ENCODE measurements at regions not wholly inside any gene's neighbourhood (a gene's known extent, or its start where the extent isn't known, plus 50 kb on each side); places are given as distances from the start of the nearest gene placed in this dataset.
"Not testable (repeated sequence)": the region's sequence is repeated elsewhere in the genome, so short reads cannot be mapped to it uniquely, and the experiment has no call there.

DNA sequence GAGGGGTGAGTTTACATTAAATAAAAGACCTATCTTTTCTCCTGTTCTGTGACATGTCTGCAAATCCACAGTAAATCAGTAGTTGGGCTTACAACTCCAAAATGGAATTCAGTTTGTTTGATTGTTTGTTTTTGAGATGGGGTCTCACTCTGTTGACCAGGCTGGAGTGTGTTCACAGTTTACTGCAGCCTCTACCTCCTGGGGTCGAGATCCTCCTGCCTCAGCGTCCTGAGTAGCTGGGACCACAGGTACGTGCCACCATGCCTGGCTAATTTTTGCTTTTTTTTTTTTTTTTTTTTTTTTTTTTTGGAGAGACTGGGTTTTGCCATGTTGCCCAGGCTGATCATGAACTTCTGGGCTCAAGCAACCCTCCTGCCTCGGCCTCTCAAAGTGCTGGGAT is 63.5 kb upstream of the ADPGK start:
- Histone ChIP-seq H3K4me3 (no peak overlapping the region), H3K36me3 (no peaks in the 10 kb centered on the region), H3K4me1 (peaks cover 0 to 29% of the 10 kb centered on the region in 2 donors), H3K9me3 (no peaks in the 10 kb centered on the region), H3K27ac (no peak overlapping the region), H3K27me3 (no peaks in the 10 kb centered on the region)
- no peak for TF ChIP-seq POLR2A (IDR thresholded peaks at IDR 0.05)
- no peak for TF ChIP-seq CTCF (IDR thresholded peaks at IDR 0.05 in 4 of 5, conservative IDR thresholded peaks at IDR 0.05 in 1 of 5)
- DNase-seq (no peak), ATAC-seq (no peak)
- intact Hi-C loops (cut with DNase I; ENCODE audit: low total_unique reads) = no loop called here
- in situ Hi-C loops (cut with MboI; ENCODE audit: low sequenced_read_pairs in 4 of 4) = no loop called here

GRCh38 chr15:72845981-72846383 is 62.4 kb upstream of the ADPGK start:
- intact Hi-C loops (cut with DNase I; ENCODE audit: low total_unique reads) (no loop called here), in situ Hi-C loops (cut with MboI; ENCODE audit: low sequenced_read_pairs in 4 of 4) (no loop called here)
- no peaks in the 10 kb centered on the region for H3K27me3 ChIP-seq

DNA sequence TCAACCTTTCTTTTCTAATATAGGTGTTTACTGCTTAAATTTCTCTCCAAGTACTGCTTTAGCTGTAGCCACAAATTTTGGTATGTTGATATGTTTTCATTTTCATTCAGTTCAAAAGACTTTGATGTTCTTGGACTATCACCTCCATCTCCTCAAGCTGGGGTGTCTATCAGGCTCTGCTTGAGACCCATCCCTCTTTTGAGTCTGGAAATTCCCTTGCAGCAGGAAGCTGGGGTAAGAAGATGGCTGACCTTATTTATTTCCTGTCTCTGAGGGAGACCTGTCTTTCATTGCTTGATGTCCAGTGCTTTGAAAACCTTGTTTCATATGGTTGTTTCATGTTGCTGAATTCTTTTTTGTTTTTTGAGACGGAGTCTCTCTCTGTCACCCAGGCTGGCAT is 60.5 kb upstream of the ADPGK start:
- ATAC-seq = no peak
- in situ Hi-C loops (cut with MboI; ENCODE audit: low sequenced_read_pairs in 4 of 4) = no loop called here
- Histone ChIP-seq H3K27ac (no peak overlapping the region), H3K9me3 (no peaks in the 10 kb centered on the region), H3K4me1 (peaks cover 2 to 30% of the 10 kb centered on the region in 2 donors), H3K36me3 (no peaks in the 10 kb centered on the region), H3K27me3 (no peaks in the 10 kb centered on the region), H3K4me3 (no peak overlapping the region)
- TF ChIP-seq CTCF (IDR thresholded peaks at IDR 0.05 in 4 of 5, conservative IDR thresholded peaks at IDR 0.05 in 1 of 5) (no peak), POLR2A (IDR thresholded peaks at IDR 0.05) (no peak)
- no peak for DNase-seq
- intact Hi-C loops (cut with DNase I; ENCODE audit: low total_unique reads) = no loop called here

More at GRCh38 chr15:72845981-72846383, 62.4 kb upstream of the ADPGK start:
- H3K27ac ChIP-seq = no peak overlapping the region
- H3K9me3 ChIP-seq = no peaks in the 10 kb centered on the region
- H3K36me3 ChIP-seq = no peaks in the 10 kb centered on the region
- TF ChIP-seq CTCF (IDR thresholded peaks at IDR 0.05 in 4 of 5, conservative IDR thresholded peaks at IDR 0.05 in 1 of 5) (no peak), POLR2A (IDR thresholded peaks at IDR 0.05) (no peak)
- DNase-seq = no peak
- H3K4me3 ChIP-seq = no peak overlapping the region
- peaks cover 0 to 19% of the 10 kb centered on the region in 2 donors for H3K4me1 ChIP-seq
- ATAC-seq = no peak

DNA sequence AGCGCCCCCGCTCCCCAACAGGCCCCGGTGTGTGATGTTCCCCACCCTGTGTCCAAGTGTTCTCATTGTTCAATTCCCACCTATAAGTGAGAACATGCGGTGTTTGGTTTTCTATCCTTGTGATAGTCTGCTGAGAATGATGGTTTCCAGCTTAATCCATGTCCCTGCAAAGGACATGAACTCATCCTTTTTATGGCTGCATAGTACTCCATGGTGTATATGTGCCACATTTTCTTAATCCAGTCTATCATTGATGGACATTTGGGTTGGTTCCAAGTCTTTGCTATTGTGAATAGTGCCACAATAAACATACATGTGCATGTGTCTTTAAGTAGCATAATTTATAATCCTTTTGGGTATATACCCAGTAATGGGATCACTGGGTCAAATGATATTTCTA is 59.8 kb upstream of the ADPGK start:
- H3K27me3 ChIP-seq; H3K36me3 ChIP-seq; H3K9me3 ChIP-seq; ATAC-seq; H3K27ac ChIP-seq; intact Hi-C loops (cut with DNase I; ENCODE audit: low total_unique reads); in situ Hi-C loops (cut with MboI; ENCODE audit: low sequenced_read_pairs in 4 of 4); DNase-seq; H3K4me3 ChIP-seq: not testable (repeated sequence)
- peaks cover 10 to 36% of the 10 kb centered on the region in 2 donors for H3K4me1 ChIP-seq

GRCh38 chr15:72840114-72840513 is 56.6 kb upstream of the ADPGK start:
- peaks cover 24 to 51% of the 10 kb centered on the region in 2 donors for H3K4me1 ChIP-seq
- H3K27ac ChIP-seq = peak overlapping the region in 1 of 4 donors; percentile 92
- H3K9me3 ChIP-seq = no peaks in the 10 kb centered on the region
- no peak for DNase-seq
- in situ Hi-C loops (cut with MboI; ENCODE audit: low sequenced_read_pairs in 4 of 4) = no loop called here
- H3K4me3 ChIP-seq = no peak overlapping the region
- intact Hi-C loops (cut with DNase I; ENCODE audit: low total_unique reads) = no loop called here
- TF ChIP-seq POLR2A (IDR thresholded peaks at IDR 0.05) (no peak), CTCF (IDR thresholded peaks at IDR 0.05 in 4 of 5, conservative IDR thresholded peaks at IDR 0.05 in 1 of 5) (no peak)
- ATAC-seq = no peak
- no peaks in the 10 kb centered on the region for H3K27me3 ChIP-seq
- no peaks in the 10 kb centered on the region for H3K36me3 ChIP-seq
